GM20431 (cell line): ENCODE measurements at regions not wholly inside any gene's neighbourhood (a gene's known extent, or its start where the extent isn't known, plus 50 kb on each side); places are given as distances from the start of the nearest gene placed in this dataset.

Experiments used
- in situ Hi-C: fragments of 300-500 bp; cut with MseI, MboI; formaldehyde crosslinking; loops from one replicate; pipeline ENCODE4 v1.15.0; 2020; ENCODE audit warnings: low sequenced_read_pairs; ENCODE audit not compliant: unreplicated experiment

GRCh38 chr2:81542119-81542518 lies 1237.6 kb upstream of the LRRTM1 start:
- in situ Hi-C loops = no loop called here

GRCh38 chr2:81529944-81530343 lies 1225.4 kb upstream of the LRRTM1 start:
- in situ Hi-C loops = no loop called here

- in situ Hi-C loops = no loop called here
Measured at GRCh38 chr2:81528852-81529480, 1224.4 kb upstream of the LRRTM1 start.

- in situ Hi-C loops = no loop called here
Measured at GRCh38 chr2:81523344-81523743, 1218.8 kb upstream of the LRRTM1 start.

GRCh38 chr2:81513328-81513727 lies 1208.8 kb upstream of the LRRTM1 start:
- in situ Hi-C loops = no loop called here

GRCh38 chr2:81505586-81505985 lies 1201.0 kb upstream of the LRRTM1 start:
- in situ Hi-C loops = no loop called here

- in situ Hi-C loops = no loop called here
Measured at GRCh38 chr2:81495556-81495955, 1191.0 kb upstream of the LRRTM1 start.

GRCh38 chr2:81483254-81483653 lies 1178.7 kb upstream of the LRRTM1 start:
- in situ Hi-C loops = no loop called here

- in situ Hi-C loops = no loop called here
Measured at GRCh38 chr2:81481994-81482368, 1177.4 kb upstream of the LRRTM1 start.

GRCh38 chr2:81481242-81481993 lies 1176.9 kb upstream of the LRRTM1 start:
- in situ Hi-C loops = no loop called here

GRCh38 chr2:81467096-81467495 lies 1162.5 kb upstream of the LRRTM1 start:
- in situ Hi-C loops = no loop called here

GRCh38 chr2:81462420-81462819 lies 1157.9 kb upstream of the LRRTM1 start:
- in situ Hi-C loops = no loop called here

- in situ Hi-C loops = no loop called here
Measured at GRCh38 chr2:81445176-81445575, 1140.6 kb upstream of the LRRTM1 start.

- in situ Hi-C loops = no loop called here
Measured at GRCh38 chr2:81437456-81438000, 1133.0 kb upstream of the LRRTM1 start.

GRCh38 chr2:81436256-81436655 lies 1131.7 kb upstream of the LRRTM1 start:
- in situ Hi-C loops = no loop called here

- in situ Hi-C loops = no loop called here
Measured at GRCh38 chr2:81412681-81413080, 1108.1 kb upstream of the LRRTM1 start.

- in situ Hi-C loops = no loop called here
Measured at GRCh38 chr2:81403508-81403907, 1099.0 kb upstream of the LRRTM1 start.

GRCh38 chr2:81396417-81397019 lies 1092.0 kb upstream of the LRRTM1 start:
- in situ Hi-C loops = no loop called here

GRCh38 chr2:81395746-81396145 lies 1091.2 kb upstream of the LRRTM1 start:
- in situ Hi-C loops = no loop called here

GRCh38 chr2:81389203-81389602 lies 1084.7 kb upstream of the LRRTM1 start:
- in situ Hi-C loops = no loop called here

GRCh38 chr2:81363800-81364199 lies 1059.2 kb upstream of the LRRTM1 start:
- in situ Hi-C loops = no loop called here
